ENCODE measurements at regions not wholly inside any gene's neighbourhood (a gene's known extent, or its start where the extent isn't known, plus 50 kb on each side); places are given as distances from the start of the nearest gene placed in this dataset.

GRCh38 chr21:38917043-38917774 is 111.5 kb downstream of the ETS2 start:
- no peak for TF ChIP-seq CTCF (IDR thresholded peaks at IDR 0.05)
- TF ChIP-seq POLR2A (IDR thresholded peaks at IDR 0.05): no peak
- no peak for TF ChIP-seq POLR2AphosphoS5 (IDR thresholded peaks at IDR 0.05)
